ENCODE measurements at regions not wholly inside any gene's neighbourhood (a gene's known extent, or its start where the extent isn't known, plus 50 kb on each side); places are given as distances from the start of the nearest gene placed in this dataset.

- no peak for TF ChIP-seq POLR2A (IDR thresholded peaks at IDR 0.05)
- no peak for TF ChIP-seq CTCF (IDR thresholded peaks at IDR 0.05)
Measured at GRCh38 chr4:32374206-32374605, 1654.0 kb downstream of the PCDH7 start.
